GM20000 (cell line): ENCODE measurements at regions not wholly inside any gene's neighbourhood (a gene's known extent, or its start where the extent isn't known, plus 50 kb on each side); places are given as distances from the start of the nearest gene placed in this dataset.
"Not testable (repeated sequence)": the region's sequence is repeated elsewhere in the genome, so short reads cannot be mapped to it uniquely, and the experiment has no call there.

Source experiments
- DNase-seq: peaks from one replicate; pipeline ENCODE4 v3.0.0; 2012; ENCODE audit warnings: low spot score
- CTCF ChIP-seq: IDR thresholded peaks from 2 replicates; pipeline ENCODE4 v1.5.1; 2012; ENCODE audit warnings: mild to moderate bottlenecking, control low read depth; ENCODE audit errors: extremely low read depth, missing control alignments

- no peak for DNase-seq
- no peak for TF ChIP-seq CTCF
Observed at GRCh38 chr9:91004484-91004883, 202.9 kb downstream of the SYK start.

- DNase-seq: no peak
- no peak for TF ChIP-seq CTCF
Observed at GRCh38 chr9:91004992-91005391, 203.4 kb downstream of the SYK start.

DNA sequence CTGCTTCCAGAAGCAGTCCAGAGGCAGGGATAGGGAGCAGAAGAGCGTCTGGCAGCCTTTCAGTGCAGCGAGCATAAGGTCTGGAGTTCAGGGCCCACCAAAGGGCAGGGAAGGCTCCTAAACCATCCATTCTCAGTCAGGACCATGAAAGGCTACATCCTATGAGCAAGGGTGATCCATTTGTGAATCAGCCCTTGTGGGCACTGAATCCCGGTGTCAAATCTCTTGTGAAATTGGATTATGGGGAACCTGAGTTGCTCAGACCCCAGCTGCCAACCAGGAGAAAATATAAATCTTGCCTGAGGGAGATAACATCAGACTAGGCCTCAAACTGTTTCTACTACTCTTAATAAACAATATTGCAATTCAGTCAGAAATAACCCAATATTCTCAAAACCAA, 204.4 kb downstream of the SYK start:
- no peak for TF ChIP-seq CTCF
- no peak for DNase-seq

DNA sequence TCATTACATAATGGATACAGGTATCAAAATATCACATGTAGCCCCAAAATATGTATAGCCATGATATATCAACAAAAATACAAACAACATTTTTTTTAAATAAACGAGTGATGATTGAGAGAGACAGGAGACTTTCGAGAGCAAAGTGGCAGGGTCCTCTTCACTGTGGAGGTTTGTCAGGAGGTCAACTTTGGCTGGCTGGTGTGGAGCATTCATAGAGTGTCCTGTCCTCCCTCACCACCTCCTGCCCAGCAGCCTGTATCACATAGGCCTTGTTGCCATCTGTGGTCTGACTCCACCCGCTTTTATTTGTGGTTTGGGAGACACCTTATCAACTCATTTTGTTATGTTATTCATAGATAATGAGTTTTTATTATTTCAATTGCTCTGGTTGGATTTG, 206.9 kb downstream of the SYK start:
- DNase-seq: no peak
- TF ChIP-seq CTCF: no peak

DNA sequence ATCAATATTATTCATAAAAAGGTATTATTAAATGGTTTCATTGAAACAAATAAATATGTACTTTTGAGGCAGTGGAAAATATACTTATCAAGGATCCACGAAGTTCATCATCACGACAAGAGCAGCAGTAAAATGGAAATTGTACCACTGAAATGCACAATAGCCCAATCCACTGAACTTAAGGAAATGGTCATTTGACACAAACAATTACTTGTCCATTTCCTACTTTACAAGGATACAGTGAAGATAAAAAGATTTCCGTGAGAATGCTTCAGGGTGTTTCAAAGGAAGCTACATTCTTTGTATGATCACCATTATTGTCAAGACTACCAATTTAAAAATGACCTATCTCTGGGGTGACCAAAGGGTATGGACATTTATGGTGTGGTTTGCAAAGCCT, 210.3 kb downstream of the SYK start:
- no peak for DNase-seq
- TF ChIP-seq CTCF: no peak

GRCh38 chr9:91012933-91013841, 211.6 kb downstream of the SYK start:
- no peak for DNase-seq
- TF ChIP-seq CTCF: no peak

DNA sequence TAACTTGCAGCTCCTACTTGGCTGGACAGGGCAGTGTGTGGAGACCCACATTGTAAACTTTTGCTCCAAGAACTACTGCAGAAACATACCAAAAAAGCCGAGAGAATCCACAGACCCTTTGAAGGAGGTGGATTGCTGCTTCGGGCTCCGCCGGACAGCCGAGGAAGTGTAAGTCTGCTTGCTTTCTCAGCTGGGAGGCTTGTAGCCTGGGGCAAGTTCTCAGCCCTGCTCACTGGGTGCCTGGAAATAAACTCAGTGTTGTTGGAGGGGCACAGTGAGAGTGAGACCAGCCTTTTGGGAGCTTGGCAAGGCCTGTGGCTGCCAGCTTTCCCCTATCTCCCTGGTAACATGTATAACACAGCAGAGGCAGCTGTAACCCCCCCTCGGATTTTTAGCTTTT, 215.6 kb downstream of the SYK start:
- no peak for DNase-seq
- TF ChIP-seq CTCF: no peak

DNA sequence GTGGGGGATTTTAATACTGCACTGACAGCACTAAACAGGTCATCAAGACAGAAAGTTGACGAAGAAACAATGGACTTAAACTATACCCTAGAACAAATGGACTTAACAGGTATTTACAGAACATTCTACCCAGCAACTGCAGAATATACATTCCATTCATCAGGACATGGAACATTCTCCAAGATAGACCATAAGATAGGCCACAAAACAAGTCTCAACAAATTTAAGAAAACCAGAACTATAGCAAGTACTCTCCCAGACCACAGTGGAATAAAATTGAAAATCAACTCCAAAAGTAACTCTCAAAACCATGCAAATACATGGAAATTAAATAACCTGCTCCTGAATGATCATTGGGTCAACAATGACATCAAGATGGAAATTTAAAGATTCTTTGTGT, 218.3 kb downstream of the SYK start:
- DNase-seq: not testable (repeated sequence)

GRCh38 chr9:91021656-91022055, 220.0 kb downstream of the SYK start:
- not testable (repeated sequence) for DNase-seq
